GM13977 (cell line): ENCODE measurements at regions not wholly inside any gene's neighbourhood (a gene's known extent, or its start where the extent isn't known, plus 50 kb on each side); places are given as distances from the start of the nearest gene placed in this dataset.

ENCODE experiments used
- DNase-seq: peaks from one replicate; pipeline ENCODE4 v3.0.0; 2012; ENCODE audit warnings: low spot score
- CTCF ChIP-seq: IDR thresholded peaks from 2 replicates; pipeline ENCODE4 v1.5.1; 2012; ENCODE audit warnings: mild to moderate bottlenecking, control low read depth; ENCODE audit not compliant: insufficient read depth; ENCODE audit errors: extremely low read depth, missing control alignments
- in situ Hi-C: fragments of 300-500 bp; cut with MboI; formaldehyde crosslinking; loops from one replicate; pipeline ENCODE4 v1.12.0; 2022; ENCODE audit warnings: low sequenced_read_pairs, low pct_unique_long_range_greater_than_20kb, mixed read lengths, inconsistent platforms; ENCODE audit not compliant: unreplicated experiment

GRCh38 chr3:117165601-117166051, 456.0 kb downstream of the TUSC7 start:
- TF ChIP-seq CTCF, result no peak
- DNase-seq, result no peak
- in situ Hi-C loops, result no loop called here

- TF ChIP-seq CTCF, result no peak
- in situ Hi-C loops, result no loop called here
- no peak for DNase-seq
Observed at GRCh38 chr3:117168896-117169295, 459.3 kb downstream of the TUSC7 start.

- DNase-seq, result no peak
- in situ Hi-C loops, result no loop called here
- TF ChIP-seq CTCF, result no peak
Observed at GRCh38 chr3:117170094-117170493, 460.5 kb downstream of the TUSC7 start.

GRCh38 chr3:117171124-117171523, 461.5 kb downstream of the TUSC7 start:
- in situ Hi-C loops, result no loop called here
- TF ChIP-seq CTCF, result no peak
- no peak for DNase-seq

GRCh38 chr3:117172426-117172825, 462.8 kb downstream of the TUSC7 start:
- in situ Hi-C loops, result no loop called here
- TF ChIP-seq CTCF, result no peak
- DNase-seq, result no peak

- DNase-seq, result no peak
- TF ChIP-seq CTCF, result no peak
- in situ Hi-C loops, result no loop called here
Observed at GRCh38 chr3:117181222-117181621, 471.6 kb downstream of the TUSC7 start.

GRCh38 chr3:117184574-117184973, 475.0 kb downstream of the TUSC7 start:
- no peak for TF ChIP-seq CTCF
- in situ Hi-C loops, result no loop called here
- no peak for DNase-seq
